Fibroblast of peridontal ligament (primary cell): ENCODE measurements at regions not wholly inside any gene's neighbourhood (a gene's known extent, or its start where the extent isn't known, plus 50 kb on each side); places are given as distances from the start of the nearest gene placed in this dataset.

ENCODE experiments used
- DNase-seq: peaks from one replicate; pipeline ENCODE4 v3.0.0-alpha.2; 2010; ENCODE audit errors: extremely low read depth

- DNase-seq = no peak
Observed at GRCh38 chr3:99212969-99213368, 311.5 kb upstream of the DCBLD2 start.

- DNase-seq = no peak
Observed at GRCh38 chr3:99211309-99211708, 309.8 kb upstream of the DCBLD2 start.

GRCh38 chr3:99199021-99199420, 297.5 kb upstream of the DCBLD2 start:
- no peak for DNase-seq

- DNase-seq = no peak
Observed at GRCh38 chr3:99191186-99191585, 289.7 kb upstream of the DCBLD2 start.

GRCh38 chr3:99188936-99189335, 287.4 kb upstream of the DCBLD2 start:
- no peak for DNase-seq

- no peak for DNase-seq
Observed at GRCh38 chr3:99186016-99186415, 284.5 kb upstream of the DCBLD2 start.

GRCh38 chr3:99176169-99176964, 274.9 kb upstream of the DCBLD2 start:
- DNase-seq = no peak

GRCh38 chr3:99175276-99175812, 273.8 kb upstream of the DCBLD2 start:
- no peak for DNase-seq

GRCh38 chr3:99172736-99173657, 271.5 kb upstream of the DCBLD2 start:
- DNase-seq = peak; percentile 87

- DNase-seq = no peak
Observed at GRCh38 chr3:99171800-99172199, 270.3 kb upstream of the DCBLD2 start.

GRCh38 chr3:99170867-99171517, 269.5 kb upstream of the DCBLD2 start:
- no peak for DNase-seq

GRCh38 chr3:99167071-99167470, 265.6 kb upstream of the DCBLD2 start:
- peak; percentile 61 for DNase-seq

- no peak for DNase-seq
Observed at GRCh38 chr3:99163314-99163713, 261.8 kb upstream of the DCBLD2 start.

- no peak for DNase-seq
Observed at GRCh38 chr3:99159220-99159762, 257.8 kb upstream of the DCBLD2 start.

- DNase-seq = no peak
Observed at GRCh38 chr3:99145031-99145430, 243.5 kb upstream of the DCBLD2 start.

GRCh38 chr3:99143493-99143892, 242.0 kb upstream of the DCBLD2 start:
- DNase-seq = no peak

- DNase-seq = peak; percentile 37
Observed at GRCh38 chr3:99134986-99135385, 233.5 kb upstream of the DCBLD2 start.

GRCh38 chr3:99131876-99132275, 230.4 kb upstream of the DCBLD2 start:
- DNase-seq = no peak

- peak; percentile 96 for DNase-seq
Observed at GRCh38 chr3:99128725-99129505, 227.4 kb upstream of the DCBLD2 start.

GRCh38 chr3:99128235-99128634, 226.7 kb upstream of the DCBLD2 start:
- peak; percentile 73 for DNase-seq

GRCh38 chr3:99126316-99126715, 224.8 kb upstream of the DCBLD2 start:
- peak; percentile 25 for DNase-seq
